Epidermal melanocyte (primary cell): ENCODE measurements at regions not wholly inside any gene's neighbourhood (a gene's known extent, or its start where the extent isn't known, plus 50 kb on each side); places are given as distances from the start of the nearest gene placed in this dataset.

Experiments
- DNase-seq: peaks from one replicate; pipeline ENCODE4 v3.0.0; 2011; ENCODE audit warnings: low spot score; ENCODE audit not compliant: insufficient read length

DNA sequence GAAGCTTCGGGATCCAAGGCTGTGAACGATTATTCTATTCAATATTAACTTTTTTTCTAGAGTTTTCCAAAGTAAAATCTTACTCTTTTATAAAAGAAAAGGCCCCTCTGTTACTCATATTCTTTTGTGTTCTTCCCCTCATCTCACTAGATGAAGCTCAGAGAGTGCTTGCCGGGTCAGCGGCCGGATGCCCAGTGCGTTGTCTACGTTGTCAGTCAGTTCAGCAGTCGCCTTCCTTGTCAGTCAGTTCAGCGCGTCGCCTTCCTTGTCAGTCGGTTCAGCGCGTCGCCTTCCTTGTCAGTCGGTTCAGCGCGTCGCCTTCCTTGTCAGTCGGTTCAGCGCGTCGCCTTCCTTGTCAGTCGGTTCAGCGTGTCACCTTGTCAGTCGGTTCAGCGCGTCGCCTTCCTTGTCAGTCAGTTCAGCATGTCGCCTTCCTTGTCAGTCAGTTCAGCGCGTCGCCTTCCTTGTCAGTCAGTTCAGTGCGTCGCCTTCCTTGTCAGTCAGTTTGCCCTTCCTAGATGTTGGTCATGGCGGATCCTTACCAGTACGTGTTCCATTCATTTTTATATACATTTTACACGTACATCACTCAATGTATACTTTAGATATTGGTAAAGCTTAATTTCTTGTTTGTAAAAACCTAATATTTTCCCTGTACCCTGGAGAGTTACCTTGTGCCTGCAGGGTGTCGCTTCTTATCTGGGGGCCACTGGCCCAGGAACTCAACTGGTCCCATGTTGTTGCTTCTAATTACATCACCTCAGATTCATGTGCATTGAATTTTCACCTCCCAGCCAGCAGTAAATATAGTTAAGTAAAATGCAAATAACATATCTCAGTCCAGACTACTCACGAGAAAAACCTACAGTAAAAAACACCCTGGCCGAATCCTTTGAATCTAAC, 206.9 kb downstream of the ASB1 start:
- no peak for DNase-seq

DNA sequence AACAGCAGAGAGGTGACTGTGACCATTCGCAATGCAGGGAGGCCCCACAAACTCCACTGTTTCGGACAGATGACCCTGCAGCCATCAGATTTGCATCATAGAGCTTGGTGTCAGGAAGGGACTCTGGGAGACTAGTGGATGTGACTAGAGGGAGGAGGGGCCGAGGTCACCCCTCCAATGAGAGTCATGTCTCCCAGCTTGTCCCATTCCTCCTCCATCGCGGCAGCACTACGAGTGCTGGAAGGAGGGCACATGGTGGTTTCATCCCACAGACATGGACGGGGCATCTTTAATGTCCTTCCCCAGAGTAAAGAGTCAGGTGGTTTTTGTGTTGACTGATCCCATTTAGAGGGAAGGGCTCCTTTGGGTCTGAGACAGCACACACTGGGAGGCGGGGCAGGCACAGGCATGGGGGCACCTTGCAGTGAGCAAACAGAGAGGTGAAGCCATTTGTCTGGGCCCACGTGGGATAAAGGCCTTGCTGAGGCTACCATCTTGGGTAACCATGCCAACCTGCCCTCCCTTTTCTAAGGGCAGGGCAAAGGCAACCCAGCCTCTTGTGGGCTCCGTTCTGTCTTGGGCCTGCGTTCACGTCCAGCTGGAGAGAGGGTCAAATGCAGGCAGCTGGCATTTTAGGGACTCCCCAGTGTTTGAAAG, 208.1 kb downstream of the ASB1 start:
- DNase-seq = no peak

- DNase-seq = no peak
Measured at GRCh38 chr2:238635647-238636051, 208.9 kb downstream of the ASB1 start.

DNA sequence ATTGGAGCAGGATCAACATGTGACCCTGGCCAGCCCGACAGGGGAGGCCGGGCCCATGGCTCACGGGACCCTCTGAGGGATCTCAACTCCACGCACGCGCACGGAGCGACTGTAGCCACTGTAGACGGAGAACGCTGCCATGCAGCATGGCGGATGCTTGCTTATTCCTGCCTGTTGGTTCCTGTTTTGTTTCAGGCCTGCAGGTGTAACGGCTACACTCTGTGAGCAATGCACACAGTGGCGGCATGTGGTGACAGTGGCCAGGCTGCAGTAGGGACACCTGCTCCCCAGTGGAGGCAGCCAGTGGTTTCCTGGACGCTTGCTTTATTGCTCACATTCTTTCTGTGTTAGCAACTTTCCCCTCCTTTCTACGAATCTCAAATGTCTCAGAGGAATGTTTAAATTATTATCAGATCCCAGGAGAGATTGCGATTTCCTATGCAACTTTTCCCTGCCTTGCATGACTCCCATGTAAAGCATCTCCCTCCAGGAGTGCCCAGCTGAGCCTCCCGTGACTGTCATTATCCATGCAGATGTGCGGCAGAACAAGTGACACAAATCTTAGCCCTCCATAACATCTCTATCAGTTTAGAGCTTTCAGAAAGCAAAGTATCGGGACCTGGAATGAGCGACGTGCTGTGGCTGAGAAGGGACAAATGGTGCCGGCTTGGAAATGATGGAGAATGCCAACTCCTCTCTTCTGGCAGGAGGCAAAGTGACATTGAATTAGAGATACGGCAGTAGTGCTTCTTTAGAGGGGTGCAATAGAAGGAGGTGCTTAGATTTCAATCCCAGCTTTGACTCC, 209.7 kb downstream of the ASB1 start:
- DNase-seq = peak; percentile 43

- DNase-seq = no peak
Measured at GRCh38 chr2:238638100-238638981, 209.5 kb upstream of the TWIST2 start.

DNA sequence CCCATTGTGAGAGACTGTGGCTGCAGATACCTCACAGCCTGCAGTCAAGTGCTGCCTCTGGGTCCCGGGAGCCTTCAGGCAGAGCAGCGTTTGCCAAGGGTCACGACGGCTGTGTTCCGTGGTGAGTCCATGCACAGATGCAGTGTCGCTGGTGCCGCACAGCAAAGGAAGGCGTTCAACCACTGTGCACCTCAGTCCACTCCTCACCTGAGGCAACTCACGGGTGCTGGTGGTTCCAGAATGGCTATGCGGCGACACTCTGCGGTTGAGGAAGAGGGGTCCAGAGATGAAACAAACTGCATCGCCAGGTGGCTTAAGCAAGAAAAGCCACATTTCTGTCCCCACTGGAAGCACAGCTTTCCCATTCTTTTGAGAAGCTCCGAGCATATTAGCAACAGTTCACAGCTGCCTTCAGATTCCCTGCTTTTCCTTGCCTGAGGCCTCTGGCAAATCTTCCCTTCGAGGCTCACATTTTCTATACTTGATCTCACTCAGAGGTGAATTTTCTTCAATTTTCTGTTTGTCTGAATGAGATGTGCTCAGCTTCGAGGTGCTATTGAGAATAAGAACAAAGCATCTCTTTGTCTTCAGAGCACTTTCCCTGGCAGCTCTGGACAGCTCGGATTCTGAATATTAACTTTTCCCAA, 208.8 kb upstream of the TWIST2 start:
- no peak for DNase-seq

DNA sequence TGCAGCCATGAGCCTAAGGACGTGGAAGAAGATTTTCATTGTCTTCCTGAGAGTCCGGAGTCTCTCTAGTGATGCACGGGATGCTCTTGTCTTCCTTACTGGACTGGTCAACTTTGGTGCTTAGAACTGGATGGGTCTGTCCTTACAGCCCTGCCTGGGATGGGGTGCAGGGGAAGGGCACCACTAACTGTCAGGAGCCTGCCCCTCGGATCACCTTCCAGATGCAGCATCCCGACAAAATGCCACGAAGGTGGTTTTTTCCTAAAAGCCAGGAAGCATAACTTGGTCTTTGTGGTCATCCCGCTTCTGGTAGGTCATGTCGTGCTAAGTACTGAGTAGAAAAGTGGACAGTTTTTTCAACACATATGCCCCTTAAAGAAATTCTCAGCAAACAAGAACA, 207.4 kb upstream of the TWIST2 start:
- no peak for DNase-seq

- no peak for DNase-seq
Measured at GRCh38 chr2:238642973-238643372, 204.9 kb upstream of the TWIST2 start.

DNA sequence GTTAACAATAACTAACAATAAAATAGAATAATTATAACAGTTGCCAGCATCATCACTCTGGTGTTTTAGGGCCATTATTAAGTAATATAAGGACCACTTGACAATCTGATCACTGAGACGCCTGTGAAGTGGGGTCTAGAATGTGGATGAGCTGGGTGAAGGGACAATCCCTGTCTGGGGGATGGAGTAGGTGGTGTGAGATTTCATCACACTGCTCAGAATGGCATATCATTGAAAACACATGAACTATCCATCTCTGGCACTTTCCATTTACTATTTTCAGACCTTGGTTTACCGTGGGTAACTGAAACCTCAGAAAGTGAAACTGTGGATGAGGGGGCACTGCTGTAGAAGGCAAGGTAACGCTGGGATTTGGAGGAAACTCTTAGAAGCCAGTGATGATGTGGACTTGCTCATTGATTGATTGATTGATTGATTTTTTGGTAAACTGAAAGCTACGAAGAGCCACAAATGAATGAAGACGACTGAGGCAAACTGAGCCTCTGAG, 204.4 kb upstream of the TWIST2 start:
- DNase-seq = no peak

DNA sequence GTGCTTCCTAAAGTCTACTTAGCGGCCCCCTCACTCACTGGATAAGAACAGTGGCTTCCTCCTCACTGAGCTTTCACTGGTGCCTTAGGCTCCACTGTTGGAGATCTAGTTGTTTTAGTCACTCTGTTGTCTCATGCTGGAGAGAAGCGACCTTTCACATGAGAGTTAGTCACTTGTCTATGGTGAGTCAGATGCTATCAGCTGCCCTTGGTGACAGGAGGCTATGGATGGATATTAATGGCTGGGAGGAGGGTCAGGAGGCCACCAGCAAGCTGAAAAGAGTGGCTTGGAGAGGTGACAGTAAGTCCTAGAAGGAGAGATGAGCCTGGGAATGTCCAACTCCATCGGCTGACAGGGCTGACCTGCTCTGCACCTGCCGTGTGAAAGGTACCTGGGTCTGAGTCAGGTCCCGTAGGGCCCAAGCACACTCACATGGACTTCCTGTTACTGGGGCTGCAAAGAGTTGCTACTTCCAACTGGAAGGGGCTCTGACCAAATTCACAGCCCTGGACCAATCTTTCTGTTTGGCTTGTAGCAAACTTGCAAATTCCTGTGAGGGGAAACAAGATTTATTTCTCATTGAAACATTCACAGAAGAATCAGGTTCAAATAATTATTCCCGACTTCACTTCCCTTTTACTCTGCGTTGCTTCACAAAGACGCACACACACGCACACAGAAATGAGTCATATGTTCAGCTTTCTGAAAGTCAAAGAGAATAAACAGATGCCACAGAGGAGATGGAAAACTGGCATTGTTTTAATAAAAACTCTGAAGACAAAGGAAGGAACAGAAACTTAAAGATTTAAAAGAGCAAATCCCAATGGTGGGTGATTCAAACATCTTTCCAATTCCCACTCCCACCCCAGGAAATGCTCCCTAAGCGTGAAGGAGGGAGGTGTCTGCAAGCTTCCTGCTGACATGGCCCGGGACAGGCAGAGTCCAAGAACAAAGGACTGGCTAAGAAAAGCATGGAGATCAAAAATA, 203.5 kb upstream of the TWIST2 start:
- DNase-seq = no peak

GRCh38 chr2:238645095-238645494, 202.8 kb upstream of the TWIST2 start:
- no peak for DNase-seq

GRCh38 chr2:238645716-238646115, 202.2 kb upstream of the TWIST2 start:
- no peak for DNase-seq

GRCh38 chr2:238646281-238646680, 201.6 kb upstream of the TWIST2 start:
- DNase-seq = no peak

- DNase-seq = no peak
Measured at GRCh38 chr2:238646803-238647202, 201.1 kb upstream of the TWIST2 start.

- no peak for DNase-seq
Measured at GRCh38 chr2:238649123-238649522, 198.8 kb upstream of the TWIST2 start.

- no peak for DNase-seq
Measured at GRCh38 chr2:238649936-238650518, 197.9 kb upstream of the TWIST2 start.

DNA sequence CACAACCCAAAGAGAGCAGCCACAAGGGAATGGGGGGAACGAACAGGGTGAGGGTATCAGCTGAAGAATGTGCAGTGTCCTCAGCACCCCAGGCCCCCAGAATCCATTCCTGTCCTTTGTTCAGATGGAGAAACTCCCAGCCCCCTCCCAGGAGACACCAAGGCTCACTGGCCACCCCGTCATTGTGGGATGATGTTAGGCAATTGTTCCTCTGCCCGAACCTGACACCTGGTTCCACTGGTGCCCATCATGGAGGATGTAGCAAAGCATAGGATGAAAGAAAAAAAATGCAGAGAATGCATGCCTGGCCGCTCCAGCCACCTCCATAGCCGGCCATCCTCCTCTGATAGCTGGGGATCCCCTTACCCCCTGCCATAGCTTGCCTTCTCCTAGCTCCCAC, 197.3 kb upstream of the TWIST2 start:
- no peak for DNase-seq

- DNase-seq = no peak
Measured at GRCh38 chr2:238651306-238652052, 196.4 kb upstream of the TWIST2 start.
